HG02759 (cell line): ENCODE measurements at regions not wholly inside any gene's neighbourhood (a gene's known extent, or its start where the extent isn't known, plus 50 kb on each side); places are given as distances from the start of the nearest gene placed in this dataset.
"Not testable (repeated sequence)": the region's sequence is repeated elsewhere in the genome, so short reads cannot be mapped to it uniquely, and the experiment has no call there.

ENCODE experiments used
- ATAC-seq: cut with Tn5 transposase; IDR thresholded peaks from one replicate; pipeline ENCODE4 v1.9.1; 2021; ENCODE audit warnings: mild to moderate bottlenecking, moderate library complexity; ENCODE audit not compliant: unreplicated experiment

DNA sequence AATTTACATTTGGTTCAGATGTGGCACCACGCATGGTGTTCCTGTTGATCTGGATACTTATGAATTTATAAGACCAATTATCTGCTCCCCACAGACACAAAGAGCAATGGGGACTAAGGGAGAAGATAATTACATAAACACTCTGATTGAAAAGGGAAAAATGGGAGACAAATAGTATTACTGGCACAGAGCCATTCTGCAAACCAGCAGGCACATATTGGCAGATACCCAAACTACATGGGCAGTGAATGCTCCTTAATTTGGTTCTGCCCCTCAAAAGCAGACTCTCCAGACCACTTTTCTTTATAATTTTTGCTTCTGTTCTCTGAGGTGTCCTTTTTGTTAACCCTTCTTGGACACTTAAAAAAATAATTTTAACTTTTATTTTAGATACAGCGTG lies 1674.2 kb downstream of the PCDH9 start:
- ATAC-seq: no peak

DNA sequence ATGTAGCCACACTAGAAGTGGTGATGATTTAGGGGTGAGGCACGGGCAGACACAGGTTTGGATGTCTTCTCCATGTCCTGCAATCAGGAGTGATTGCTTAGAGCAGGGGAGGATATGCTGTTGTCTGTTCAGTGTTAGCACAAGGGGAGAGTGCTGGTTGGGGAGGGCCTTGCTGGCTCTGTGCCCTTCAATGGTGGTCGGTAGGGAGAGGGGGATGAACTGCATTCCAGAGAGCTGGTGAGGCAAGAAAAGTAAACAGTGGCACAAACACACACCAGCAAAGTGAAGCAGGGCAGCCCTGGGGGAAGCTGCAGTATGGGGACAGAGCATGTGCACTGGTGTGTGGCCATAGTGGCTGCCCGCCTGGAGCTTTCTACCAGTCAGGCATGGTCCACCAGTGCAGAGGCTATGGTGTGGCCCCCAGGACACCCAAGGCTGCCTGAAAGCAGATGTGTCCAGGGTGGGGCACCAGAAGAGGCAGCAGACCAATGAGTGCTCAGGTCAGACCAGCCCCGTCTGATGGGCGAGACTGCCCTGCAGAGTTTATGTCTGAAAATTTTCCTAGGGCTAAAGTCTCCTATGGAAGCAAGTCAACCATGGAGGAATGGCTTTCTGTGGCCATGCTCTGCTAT lies 1676.9 kb downstream of the PCDH9 start:
- no peak for ATAC-seq

DNA sequence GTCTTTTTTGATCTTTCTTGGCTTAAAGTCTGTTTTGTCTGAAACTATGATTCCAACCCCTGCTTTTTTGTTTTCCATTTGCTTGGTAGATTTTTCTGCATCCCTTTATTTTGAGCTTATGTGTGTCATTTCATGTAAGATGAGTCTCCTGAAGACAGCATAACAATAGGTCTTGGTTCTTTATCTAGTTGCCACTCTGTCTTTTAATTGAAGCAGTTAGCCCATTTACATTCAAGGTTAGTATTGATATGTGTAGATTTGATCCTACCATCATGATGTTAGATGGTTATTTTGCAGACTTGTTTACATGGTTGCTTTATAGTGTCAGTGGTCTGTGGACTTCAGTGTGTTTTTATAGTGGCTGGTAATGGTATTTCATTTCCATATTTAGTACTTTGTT lies 1678.9 kb downstream of the PCDH9 start:
- no peak for ATAC-seq

DNA sequence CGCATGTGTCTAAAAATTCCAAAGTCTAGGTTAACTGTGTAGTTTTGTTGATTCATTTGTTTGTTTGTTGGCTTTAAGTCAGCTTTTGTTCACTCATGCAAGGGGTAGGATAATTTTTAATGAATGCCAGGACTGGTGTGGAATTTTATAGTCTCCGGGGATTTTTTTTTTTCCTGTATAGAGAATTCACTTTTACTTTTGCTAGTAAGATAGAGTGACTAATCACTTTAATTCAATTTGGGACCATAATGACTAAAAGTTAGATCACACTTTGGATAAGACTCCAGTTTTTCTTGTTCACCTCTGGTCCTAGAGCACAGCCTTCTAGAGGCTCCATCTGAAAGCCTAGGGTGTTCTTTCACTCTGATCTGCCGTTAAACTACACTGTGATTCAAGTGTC lies 1690.0 kb downstream of the PCDH9 start:
- no peak for ATAC-seq

DNA sequence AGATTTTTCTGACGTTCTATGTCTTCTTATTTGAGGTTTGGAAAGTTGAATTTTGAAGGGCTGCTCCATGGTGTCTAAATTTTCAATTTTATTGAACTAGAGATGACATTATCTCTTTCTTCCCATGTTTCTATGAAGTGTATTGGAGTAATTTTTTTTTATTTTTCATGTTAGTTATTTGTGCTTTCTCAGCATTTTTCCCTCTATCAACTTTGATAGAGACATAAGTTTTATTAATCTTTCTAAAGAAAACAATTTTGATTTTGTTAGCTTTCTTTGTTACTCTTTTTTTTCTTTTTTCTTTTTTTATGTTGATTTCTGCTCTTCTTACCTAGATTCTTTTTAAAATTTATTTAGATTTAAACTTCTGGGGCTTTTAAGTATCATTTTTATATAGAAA lies 1694.8 kb downstream of the PCDH9 start:
- no peak for ATAC-seq

DNA sequence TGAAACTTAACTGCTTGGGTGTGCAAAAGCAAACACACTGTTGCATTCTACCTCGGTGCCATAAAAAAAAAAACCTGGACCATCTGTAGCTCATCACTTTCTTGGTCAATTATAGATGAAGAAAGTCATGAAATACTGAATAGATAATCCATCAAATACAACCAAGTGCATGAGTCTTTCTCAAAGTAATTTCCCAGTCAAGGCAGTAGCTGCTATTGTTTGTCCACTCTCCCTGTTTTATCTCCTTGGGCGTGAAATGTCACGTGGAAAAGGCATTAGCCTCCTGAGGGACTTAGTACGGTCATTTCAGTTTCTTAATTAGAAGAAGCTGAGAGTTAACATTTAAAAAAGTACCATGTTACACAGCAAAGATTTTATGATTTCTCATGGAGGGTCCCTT lies 1697.9 kb downstream of the PCDH9 start:
- no peak for ATAC-seq

DNA sequence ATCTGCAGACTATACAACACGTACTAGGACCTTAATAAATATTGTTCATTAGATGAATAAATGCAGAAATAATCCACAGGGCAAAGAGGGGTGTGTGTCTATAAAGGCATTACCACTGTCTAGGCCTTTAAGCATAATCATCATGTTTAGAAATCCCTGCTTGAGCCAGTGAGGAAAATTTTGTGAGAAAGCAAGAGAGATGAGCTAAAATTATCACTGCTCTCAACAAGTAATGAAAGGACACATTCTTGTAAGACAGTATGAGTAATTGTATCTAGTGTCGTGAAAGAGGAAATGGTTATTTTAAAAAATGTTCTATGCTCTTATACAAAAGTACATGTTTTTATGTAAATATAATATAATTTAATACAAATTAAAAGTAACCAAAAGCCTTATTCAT lies 1699.4 kb downstream of the PCDH9 start:
- no peak for ATAC-seq

DNA sequence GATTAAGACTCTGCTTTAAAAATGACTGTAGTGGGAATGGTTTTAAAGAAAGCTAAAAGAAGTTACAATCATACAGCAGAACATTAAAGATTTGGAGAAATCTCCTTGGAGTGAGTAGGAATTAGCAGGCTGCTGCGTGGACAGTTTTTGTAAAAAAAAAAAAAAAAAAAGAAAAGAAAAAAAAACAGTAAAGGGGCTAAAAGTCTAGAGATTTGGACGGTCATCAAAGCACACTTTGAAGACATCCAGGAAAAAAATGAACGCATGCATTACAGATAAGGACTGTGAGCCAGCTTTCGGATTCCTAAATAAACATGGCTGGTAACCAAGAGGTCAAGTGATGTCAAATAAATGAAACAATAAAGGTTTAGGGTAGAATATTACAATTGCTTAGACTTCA lies 1700.6 kb downstream of the PCDH9 start:
- no peak for ATAC-seq

DNA sequence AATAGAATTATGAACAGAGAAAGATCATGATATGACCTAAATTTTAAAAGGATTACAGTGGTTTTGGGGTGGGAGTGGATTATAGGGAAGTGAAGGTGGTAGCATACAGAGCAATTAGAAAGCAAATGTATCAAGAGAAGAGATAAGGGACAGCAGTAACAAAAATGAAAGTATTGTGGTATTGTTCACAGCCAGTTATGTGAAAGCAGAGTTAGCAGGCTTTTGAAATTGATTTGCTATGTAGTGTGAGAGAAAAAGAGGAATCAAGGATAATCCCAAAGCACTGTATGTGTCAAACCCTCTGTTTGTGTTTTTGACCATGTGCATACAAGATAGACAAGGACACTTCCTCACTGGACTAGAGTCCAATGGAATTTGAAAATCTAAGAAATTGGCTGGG lies 1721.4 kb downstream of the PCDH9 start:
- ATAC-seq: no peak

DNA sequence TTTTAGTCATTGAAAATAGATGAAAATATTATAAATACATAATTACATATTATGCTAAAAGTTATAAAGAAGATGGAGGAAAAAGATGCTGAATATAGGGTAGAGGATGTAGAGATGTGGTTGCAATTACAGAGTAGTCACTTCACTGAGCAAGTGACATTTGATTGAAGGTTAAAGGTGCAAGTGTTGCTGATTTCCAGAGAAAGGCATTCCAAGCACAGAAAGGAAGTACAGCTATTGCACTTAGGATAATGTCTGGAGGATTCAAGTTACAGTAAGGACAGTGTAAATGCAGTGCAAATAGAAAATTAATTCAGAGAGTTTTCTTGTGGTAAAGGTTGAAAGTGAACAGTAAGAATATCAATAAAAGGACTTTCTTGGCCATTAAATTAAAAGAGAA lies 1721.8 kb downstream of the PCDH9 start:
- ATAC-seq: no peak

DNA sequence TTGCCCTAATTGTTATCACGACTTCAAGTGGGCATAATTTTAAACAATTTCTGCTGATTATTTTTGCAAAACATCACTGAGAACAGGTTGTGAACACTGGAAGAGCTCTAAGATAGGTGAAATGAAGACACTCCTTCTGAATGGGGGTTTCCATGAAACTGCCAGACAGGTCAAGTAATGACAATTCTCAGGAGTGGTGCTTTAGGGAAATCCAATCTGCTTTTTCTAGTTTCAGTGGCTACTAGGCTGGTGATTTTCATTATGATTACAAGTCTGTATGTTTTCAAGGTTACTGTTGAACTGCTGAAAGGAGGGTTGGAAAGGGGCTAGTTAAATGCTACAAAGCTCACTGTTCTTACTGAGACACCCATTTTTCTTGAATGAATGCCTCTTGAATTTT lies 1724.2 kb downstream of the PCDH9 start:
- ATAC-seq: no peak

DNA sequence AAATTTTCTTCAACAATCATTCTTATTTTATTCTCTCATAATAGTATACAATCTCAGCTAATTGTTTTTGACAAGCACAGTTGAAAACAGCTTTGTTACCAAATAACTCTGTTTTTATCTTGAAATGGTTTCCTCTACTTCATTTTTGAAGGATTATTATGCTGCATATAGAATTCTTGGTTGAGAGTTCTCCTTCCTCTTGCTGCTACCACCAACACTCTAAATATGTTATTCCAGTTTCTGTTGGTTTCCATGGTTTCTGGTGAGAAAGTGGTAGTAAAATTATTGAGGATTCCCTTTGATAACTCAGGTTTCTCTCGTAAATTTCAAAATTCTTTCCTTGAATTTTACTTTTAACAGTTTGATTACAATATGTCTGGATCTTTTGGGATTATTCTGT lies 1725.9 kb downstream of the PCDH9 start:
- ATAC-seq: no peak

DNA sequence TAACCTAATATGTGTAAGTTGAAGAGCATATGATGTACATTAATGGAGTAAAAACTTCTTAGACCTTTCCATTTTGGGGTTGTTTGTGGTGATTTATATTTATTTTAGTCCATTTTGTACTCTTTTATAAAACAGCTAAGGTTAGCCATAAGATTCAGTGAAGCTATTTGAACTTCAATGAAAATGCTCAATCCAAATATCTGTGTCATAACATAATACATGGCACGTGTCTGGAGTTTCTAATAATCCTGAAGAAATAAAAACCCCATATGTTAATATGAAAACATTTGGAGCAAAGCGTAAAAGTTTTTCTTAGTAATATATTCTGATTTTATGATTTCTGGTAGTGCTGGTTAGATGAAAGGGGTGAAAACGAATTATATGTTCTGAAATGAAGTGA lies 1729.7 kb downstream of the PCDH9 start:
- no peak for ATAC-seq

DNA sequence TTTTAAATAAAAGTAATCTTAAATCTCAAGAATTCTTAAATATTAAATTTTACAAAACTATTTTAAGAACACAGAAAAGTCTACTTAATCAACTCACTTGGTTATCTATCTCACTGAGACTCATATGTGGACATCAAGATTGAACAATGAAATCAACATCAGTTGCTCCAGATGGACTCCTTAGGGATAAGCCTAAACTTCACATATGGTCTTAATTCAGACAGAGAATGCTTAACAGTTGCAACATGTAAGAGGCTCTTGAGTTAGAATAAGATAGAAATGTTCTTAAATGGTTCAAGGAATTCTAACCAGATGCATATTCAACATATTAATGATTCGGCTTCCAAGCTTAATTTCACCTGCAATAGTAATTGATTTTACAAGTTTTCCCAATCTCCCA lies 1730.9 kb downstream of the PCDH9 start:
- ATAC-seq: no peak

DNA sequence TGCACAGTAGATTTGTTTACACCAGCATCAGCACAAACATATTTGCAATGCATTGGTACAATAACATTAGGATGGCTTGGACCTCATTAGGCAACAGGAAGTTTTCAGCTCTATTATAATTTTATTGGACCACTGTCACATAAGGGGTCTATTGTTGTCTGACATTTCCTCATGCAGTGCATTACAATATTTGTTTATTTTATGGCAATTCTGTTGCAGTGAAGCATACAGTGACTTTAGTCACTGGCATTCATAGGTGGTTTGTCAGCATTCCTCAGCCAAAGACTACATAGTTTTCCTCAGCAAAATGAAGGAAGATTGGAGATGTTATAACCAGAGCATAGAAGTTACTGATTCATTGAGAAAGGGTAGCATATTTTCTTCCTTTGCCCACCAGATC lies 1732.9 kb downstream of the PCDH9 start:
- no peak for ATAC-seq

DNA sequence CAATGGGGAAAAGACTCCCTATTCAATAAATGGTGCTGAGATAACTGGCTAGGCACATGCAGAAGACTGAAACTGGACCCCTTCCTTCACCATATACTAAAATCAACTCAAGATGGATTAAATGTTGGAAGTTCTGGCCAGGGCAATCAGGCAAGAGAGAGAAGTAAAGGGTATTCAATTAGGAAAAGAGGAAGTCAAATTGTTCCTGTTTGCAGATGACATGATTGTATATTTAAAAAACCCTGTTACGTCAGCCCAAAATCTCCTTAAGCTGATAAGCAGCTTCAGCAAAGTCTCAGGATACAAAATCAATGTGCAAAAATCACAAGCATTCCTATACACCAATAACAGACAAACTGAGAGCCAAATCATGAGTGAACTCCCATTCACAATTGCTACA lies 1739.4 kb downstream of the PCDH9 start:
- not testable (repeated sequence) for ATAC-seq

DNA sequence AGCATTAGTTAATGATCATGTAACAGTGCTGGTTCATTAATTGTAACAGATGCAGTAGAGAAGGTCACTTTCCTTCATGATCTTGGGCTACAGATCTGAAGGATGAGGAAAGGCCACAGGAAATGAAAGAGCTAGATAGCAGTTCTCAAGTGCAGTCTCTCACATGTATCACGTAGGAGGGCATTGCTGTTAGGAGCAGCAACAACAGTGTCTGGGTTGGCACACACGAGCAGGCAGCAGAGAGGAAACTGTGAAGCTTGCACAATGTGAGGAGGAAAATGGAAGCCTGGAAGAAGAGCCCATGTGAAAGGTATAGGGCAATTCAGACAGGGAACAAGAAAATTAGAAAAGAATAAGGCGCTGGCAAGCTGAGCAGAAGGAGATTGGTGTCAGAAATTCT lies 1741.5 kb downstream of the PCDH9 start:
- ATAC-seq: no peak

DNA sequence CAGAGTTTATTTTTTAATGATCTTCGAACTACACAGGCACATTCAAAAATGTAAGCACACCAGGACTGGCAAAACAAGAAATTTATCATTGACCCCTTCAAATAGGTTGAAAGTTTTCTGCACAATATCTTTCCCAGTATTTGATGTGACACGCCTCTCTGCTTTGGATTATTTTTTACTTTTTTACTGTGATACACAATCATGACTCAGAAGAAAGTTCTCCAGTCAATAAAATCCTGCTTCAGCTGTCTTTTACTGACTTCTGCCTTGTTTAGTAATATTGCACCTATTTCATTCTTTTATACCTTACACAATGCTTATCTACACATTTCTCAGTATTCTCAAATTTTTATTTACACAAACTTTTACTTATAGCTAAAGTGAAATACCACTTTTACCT lies 1750.4 kb downstream of the PCDH9 start:
- no peak for ATAC-seq

DNA sequence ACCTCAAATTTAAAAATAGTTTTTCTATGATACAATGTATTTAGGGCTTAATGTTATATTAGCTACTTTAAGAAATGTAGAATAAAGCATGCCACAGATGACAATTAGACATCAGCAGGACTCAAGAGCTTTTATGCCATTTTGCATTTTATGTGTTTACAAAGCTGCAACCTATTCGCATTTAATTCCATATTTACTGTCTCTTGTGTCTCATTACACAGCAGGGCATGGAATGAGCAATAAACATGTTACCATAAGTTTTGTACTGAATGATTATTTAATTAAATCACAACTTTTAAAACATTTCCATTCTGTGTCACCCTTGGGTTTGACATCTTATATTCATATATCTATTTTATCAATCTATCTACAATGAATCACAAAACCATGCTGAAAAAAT lies 1756.9 kb downstream of the PCDH9 start:
- no peak for ATAC-seq

DNA sequence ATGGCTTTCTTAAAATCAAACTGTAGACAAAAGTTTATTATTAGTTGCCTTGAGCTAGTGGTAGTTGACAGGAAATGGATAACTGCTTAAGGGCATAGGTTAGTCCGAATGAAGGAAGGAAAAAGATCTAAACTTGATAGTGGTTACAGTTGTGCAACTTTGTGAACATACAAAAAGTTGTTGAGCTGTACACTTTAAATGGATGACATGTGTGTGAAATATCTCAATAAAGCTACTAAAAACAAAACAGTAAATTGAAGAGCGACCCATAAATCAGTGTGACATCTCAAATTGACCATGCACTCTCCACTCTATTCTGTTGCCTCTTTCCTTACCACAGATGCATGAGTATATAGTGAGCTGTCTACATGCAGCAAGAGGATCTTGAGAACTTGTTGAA lies 1757.8 kb downstream of the PCDH9 start:
- no peak for ATAC-seq

DNA sequence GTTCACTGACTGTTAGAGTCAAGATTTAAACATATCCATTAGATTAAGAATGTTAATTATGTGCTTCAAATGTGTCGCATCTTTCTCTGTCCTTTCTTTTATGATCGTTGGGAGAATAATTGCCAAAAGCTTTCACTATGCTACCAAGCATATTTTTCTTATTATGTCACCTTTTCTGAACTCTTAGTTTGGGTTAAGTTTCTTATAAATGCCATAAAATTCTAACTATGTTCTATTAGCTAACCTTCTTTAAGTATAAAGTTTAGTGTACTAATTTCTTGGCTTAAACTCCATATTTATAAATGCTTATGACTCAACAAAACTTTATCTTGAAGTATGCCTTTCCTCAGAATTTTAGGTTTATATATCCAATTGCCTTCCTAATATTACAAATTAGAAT lies 1759.4 kb downstream of the PCDH9 start:
- no peak for ATAC-seq

DNA sequence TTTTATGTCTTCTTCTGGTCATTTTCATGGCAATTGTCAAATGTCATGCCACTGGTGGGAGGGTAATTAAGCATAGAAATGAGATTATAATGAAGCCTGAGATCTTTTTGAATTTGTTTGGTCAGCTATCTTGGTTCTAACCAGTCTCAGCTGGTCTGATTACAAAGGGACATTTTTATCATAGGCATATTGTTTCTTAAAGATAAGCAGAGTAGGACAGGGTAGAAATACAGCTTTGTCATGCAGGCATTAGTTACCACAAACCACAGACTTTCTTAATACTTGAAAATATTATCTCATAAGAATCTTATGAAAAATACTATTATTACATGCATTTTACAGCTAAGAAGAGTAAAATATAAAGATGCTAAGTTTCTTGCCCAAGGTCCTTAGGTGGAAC lies 1761.5 kb downstream of the PCDH9 start:
- no peak for ATAC-seq

DNA sequence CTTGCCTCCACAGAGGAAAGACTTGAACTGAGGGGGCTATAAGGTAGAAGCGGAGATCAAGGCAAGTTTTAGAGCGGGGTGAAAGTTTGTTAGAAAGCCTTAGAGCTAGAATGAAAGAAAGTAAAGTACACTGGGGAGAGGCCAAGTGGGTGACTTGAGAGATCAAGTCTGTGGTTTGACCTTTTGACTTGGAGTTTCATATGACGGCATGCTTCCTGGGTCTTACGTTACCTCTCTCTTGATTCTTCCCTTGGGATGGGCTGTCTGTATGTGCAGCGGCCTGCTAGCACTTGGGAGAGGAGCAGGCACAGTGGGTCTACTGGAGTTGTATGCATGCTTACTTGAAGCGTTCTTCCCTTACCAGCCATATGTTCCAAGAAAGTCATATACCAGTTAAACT lies 1768.5 kb downstream of the PCDH9 start:
- no peak for ATAC-seq

DNA sequence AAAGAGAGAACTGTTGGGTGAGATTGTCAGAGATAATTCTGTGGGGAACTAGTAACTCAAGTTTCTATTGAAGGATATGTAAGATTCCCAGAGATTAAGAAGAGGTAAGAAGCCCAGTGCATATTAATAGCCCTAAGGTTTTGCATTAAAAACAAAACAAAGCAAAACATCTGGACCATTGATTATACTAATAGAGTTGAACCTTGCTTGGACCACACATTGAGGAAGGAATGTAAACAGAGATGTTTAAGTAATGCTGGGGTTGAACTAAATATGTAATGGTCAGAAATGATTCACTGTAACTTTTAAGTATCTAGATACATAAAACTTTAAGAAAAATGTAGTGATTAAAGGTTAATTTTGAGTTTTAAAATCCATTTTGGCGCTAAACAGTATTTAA lies 1770.0 kb downstream of the PCDH9 start:
- ATAC-seq: no peak
